Spleen (tissue), 11 donors: ENCODE measurements at regions not wholly inside any gene's neighbourhood (a gene's known extent, or its start where the extent isn't known, plus 50 kb on each side); places are given as distances from the start of the nearest gene placed in this dataset.
A peak's percentile ranks its signal among the peaks of the same experiment; 100 is the strongest.

ENCODE experiments used
- DNase-seq: peaks from one replicate; pipeline ENCODE4 v3.0.0-alpha.2; 2020
- H3K27ac ChIP-seq, 8 donors: fragments of 200-600 bp; sonication (generic) in 7 of 8; 1 replicate in 4 of 8; 2 replicates in 4 of 8; pipeline versions ENCODE4 v1.5.0 to v1.8.0; 2016 to 2021; ENCODE audit warnings: inconsistent platforms in 4 of 8, mild to moderate bottlenecking in 4 of 8, moderate library complexity in 1 of 8
- H3K27me3 ChIP-seq, 7 donors: fragments of 200-600 bp; sonication (generic) in 6 of 7; replicated peaks in 1 of 7; 1 replicate in 4 of 7; 2 replicates in 3 of 7; pipeline versions ENCODE4 v1.5.0 to v1.8.0; 2016 to 2021; ENCODE audit warnings: inconsistent platforms in 3 of 7, mild to moderate bottlenecking in 1 of 7
- H3K36me3 ChIP-seq, 6 donors: fragments of 200-600 bp; sonication (generic) in 5 of 6; 1 replicate in 4 of 6; 2 replicates in 2 of 6; pipeline versions ENCODE4 v1.5.0 to v1.8.0; 2016 to 2021; ENCODE audit warnings: inconsistent platforms in 2 of 6
- H3K4me1 ChIP-seq, 6 donors: fragments of 200-600 bp; sonication (generic) in 5 of 6; 1 replicate in 3 of 6; 2 replicates in 3 of 6; pipeline versions ENCODE4 v1.5.0 to v1.8.0; 2016 to 2021; ENCODE audit warnings: inconsistent platforms in 3 of 6
- H3K4me3 ChIP-seq, 8 donors: fragments of 200-600 bp; sonication (generic) in 7 of 8; 1 replicate in 4 of 8; 2 replicates in 4 of 8; pipeline versions ENCODE4 v1.5.0 to v1.8.0; 2016 to 2021; ENCODE audit warnings: inconsistent platforms in 4 of 8, mild to moderate bottlenecking in 4 of 8, moderate library complexity in 2 of 8
- H3K9me3 ChIP-seq, 8 donors: fragments of 200-600 bp; sonication (generic) in 7 of 8; 1 replicate in 4 of 8; 2 replicates in 4 of 8; pipeline versions ENCODE4 v1.5.0 to v1.8.0; 2016 to 2021; ENCODE audit warnings: inconsistent platforms in 4 of 8
- POLR2A ChIP-seq, 3 donors: fragments of 450-650 bp; IDR thresholded peaks; one replicate each; pipeline ENCODE4 v1.5.1; 2017; ENCODE audit warnings: antibody characterized with exemption in 3 of 3, mild to moderate bottlenecking in 1 of 3
- POLR2AphosphoS5 ChIP-seq, 3 donors: sonication (generic); formaldehyde crosslinking; IDR thresholded peaks; one replicate each; pipeline ENCODE4 v1.5.1; 2017; ENCODE audit warnings: antibody characterized with exemption in 3 of 3
- WGBS, 5 donors: extraction: QIAGEN DNeasy Blood & Tissue Kit in 3 of 5; methylation state at CpG; one replicate each; pipeline versions ENCODE4 v1.1.5 to v1.1.7; 2013 to 2018; 5-methylcytosine and 5-hydroxymethylcytosine counted together
- intact Hi-C: fragments of 100-400 bp; cut with DNase I; formaldehyde crosslinking; loops from one replicate; pipeline ENCODE4 v1.15.0; 2023; ENCODE audit warnings: low total_unique reads
- TF ChIP-seq, protein P1 (sequence below), 11 experiments: fragments of 200-600 bp in 7 of 11; fragments of 450-650 bp in 4 of 11; sonication (generic) in 4 of 11; IDR thresholded peaks in 8 of 11; conservative IDR thresholded peaks in 3 of 11; 1 replicate in 7 of 11; 2 replicates in 4 of 11; pipeline versions ENCODE4 v1.4.0 to v1.8.0; 2016 to 2021; ENCODE audit warnings: antibody characterized with exemption in 11 of 11, inconsistent platforms in 4 of 11, mild to moderate bottlenecking in 1 of 11
- donor health status: healthy with polysubstance abuse.
- donor health status: DM: no; HTN: no; CAD: no; lungs with moderate emphysema.
- donor health status: DM: no; HTN: no; CAD: no.
- donor health status: Bipolar disorder and iron deficiency.
- donor health status: healthy.
- donor health status: DM: no; HTN: no; CAD: no.
- donor health status: DM: yes; HTN: yes; CAD: no.

DNA sequence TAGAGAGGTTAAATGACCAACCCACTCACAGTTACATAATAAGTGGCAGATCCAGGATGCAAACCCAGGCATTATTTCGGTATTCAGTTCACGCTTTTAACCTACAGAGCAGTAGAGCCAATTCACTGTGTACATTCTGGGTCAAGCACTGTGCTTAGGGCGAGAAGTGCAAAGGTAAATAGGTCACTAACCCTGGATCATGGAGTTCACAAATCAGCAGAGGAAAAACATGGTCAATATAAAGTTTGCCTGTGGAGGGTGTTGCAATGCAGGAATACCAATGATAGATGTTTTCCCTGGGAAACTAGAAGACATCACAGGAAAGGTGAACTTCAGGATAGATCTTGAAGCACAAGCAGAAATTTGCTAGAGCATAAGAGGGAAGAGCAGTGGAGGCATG, 253.4 kb upstream of the NFIA start:
- TF ChIP-seq, protein P1, sequence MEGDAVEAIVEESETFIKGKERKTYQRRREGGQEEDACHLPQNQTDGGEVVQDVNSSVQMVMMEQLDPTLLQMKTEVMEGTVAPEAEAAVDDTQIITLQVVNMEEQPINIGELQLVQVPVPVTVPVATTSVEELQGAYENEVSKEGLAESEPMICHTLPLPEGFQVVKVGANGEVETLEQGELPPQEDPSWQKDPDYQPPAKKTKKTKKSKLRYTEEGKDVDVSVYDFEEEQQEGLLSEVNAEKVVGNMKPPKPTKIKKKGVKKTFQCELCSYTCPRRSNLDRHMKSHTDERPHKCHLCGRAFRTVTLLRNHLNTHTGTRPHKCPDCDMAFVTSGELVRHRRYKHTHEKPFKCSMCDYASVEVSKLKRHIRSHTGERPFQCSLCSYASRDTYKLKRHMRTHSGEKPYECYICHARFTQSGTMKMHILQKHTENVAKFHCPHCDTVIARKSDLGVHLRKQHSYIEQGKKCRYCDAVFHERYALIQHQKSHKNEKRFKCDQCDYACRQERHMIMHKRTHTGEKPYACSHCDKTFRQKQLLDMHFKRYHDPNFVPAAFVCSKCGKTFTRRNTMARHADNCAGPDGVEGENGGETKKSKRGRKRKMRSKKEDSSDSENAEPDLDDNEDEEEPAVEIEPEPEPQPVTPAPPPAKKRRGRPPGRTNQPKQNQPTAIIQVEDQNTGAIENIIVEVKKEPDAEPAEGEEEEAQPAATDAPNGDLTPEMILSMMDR (IDR thresholded peaks at IDR 0.05 in 8 of 11, conservative IDR thresholded peaks at IDR 0.05 in 3 of 11) = no peak
- TF ChIP-seq POLR2AphosphoS5 (IDR thresholded peaks at IDR 0.05) = no peak
- no peak for TF ChIP-seq POLR2A (IDR thresholded peaks at IDR 0.05)
- DNase-seq = no peak
- WGBS, 5 donors = 89 to 98% (median 93%) methylated on average over 3 of the region's 3 CpGs
- intact Hi-C loops = no loop called here
- Histone ChIP-seq H3K4me1 (peaks cover 0 to 8% (median 3%) of the 10 kb centered on the region in 6 donors), H3K4me3 (no peak overlapping the region), H3K36me3 (no peaks in the 10 kb centered on the region), H3K27ac (no peak overlapping the region), H3K27me3 (no peaks in the 10 kb centered on the region), H3K9me3 (peaks cover 0 to 7% (median 0%) of the 10 kb centered on the region in 8 donors)

DNA sequence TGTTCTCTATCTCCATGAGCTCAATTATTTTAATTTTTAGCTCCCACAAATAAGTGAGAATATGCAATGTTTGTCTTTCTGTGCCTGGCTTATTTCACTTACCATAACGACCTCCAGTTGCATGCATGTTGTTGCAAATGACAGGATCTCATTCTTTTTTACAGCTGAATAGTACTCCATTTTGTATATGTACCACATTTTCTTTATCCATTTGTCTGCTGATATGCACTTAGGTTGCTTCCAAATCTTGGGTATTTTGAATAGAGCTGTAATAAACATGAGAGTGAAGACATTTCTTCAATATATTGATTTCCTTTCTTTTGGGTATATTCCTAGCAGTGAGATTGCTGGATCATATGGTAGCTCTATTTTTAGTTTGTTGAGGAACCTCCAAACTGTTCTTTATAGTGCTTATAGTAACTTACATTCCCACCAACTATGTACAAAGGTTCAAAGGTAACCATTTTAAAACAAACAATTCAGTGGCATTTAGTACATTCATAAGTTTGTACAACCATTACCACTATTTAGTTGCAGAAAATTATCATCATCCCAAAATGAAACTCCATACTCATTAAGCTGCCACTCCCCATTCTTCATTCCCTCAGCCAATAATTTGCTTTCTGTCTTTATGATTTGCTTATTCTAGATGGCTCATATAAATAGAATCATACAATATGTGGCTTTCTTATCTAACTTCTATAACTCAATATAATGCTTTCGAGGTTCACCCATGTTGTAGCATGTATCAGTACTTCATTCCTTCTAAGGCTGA, 255.9 kb upstream of the NFIA start:
- Histone ChIP-seq H3K4me3 (no peak overlapping the region), H3K27ac (peak overlapping the region in 5 of 8 donors; percentile 11 to 75 (median 53)), H3K27me3 (no peaks in the 10 kb centered on the region), H3K4me1 (no peaks in the 10 kb centered on the region), H3K9me3 (peaks cover 0 to 7% (median 0%) of the 10 kb centered on the region in 8 donors), H3K36me3 (no peaks in the 10 kb centered on the region)
- DNase-seq = no peak
- TF ChIP-seq, protein P1 (IDR thresholded peaks at IDR 0.05 in 8 of 11, conservative IDR thresholded peaks at IDR 0.05 in 3 of 11) = no peak
- no peak for TF ChIP-seq POLR2AphosphoS5 (IDR thresholded peaks at IDR 0.05)
- TF ChIP-seq POLR2A (IDR thresholded peaks at IDR 0.05) = no peak
- intact Hi-C loops = no loop called here
- WGBS, 5 donors = 80 to 93% (median 90%) methylated on average over 2 of the region's 2 CpGs

DNA sequence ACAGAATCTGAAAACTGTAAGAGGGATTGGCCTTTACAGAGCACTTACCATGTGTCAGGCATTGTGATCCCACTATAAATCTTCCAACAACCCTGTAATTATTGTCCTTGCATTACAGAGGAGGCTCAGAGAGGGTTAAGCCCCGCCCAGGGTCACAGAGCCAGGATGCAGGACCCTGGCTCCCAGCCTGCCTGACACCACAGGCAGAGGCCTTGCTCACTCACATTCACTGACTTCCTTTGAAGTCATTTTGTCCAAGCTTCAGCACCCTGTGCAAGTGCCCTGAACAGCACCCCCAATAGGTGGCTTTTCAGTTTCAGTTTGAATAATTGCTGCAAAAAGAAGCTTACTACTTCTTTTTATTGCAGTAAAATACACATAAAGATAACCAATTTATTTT, 256.8 kb upstream of the NFIA start:
- no peaks in the 10 kb centered on the region for H3K27me3 ChIP-seq
- H3K4me3 ChIP-seq = no peak overlapping the region
- no peaks in the 10 kb centered on the region for H3K36me3 ChIP-seq
- peaks cover 0 to 7% (median 0%) of the 10 kb centered on the region in 8 donors for H3K9me3 ChIP-seq
- TF ChIP-seq POLR2A (IDR thresholded peaks at IDR 0.05) (no peak), POLR2AphosphoS5 (IDR thresholded peaks at IDR 0.05) (peak; percentile 9 to 74 (median 68))
- TF ChIP-seq, protein P1 (IDR thresholded peaks at IDR 0.05 in 8 of 11, conservative IDR thresholded peaks at IDR 0.05 in 3 of 11) = peak in 7 of 11 experiments; percentile 13 to 43 (median 34)
- no peaks in the 10 kb centered on the region for H3K4me1 ChIP-seq
- H3K27ac ChIP-seq = peak overlapping the region; percentile 22 to 77 (median 74)
- 69 to 100% (median 70%) methylated on average over 1 of the region's 1 CpG for WGBS, 5 donors
- intact Hi-C loops = no loop called here
- peak; percentile 84 for DNase-seq

DNA sequence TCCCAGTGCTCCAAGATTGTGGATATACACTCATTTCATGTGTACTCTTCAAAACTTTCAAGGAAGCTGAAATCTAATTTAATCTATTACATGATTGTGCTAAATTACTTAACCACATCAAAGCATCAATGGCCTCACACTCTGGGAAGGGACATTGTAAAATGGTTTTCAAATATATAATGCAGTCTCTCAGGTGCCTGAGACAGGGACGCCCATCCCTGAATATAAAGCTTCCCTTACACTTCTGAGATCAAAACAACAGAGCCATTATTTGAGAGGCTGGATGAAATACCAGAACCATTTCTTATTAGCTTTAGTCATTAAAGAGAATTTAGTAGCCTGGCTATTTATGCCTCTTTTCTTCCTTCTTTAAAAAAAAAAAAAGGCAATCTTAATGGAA, 259.2 kb upstream of the NFIA start:
- WGBS, 5 donors = 81 to 93% (median 91%) methylated on average over 1 of the region's 1 CpG
- Histone ChIP-seq H3K9me3 (peaks cover 0 to 7% (median 0%) of the 10 kb centered on the region in 8 donors), H3K27ac (peak overlapping the region in 2 of 8 donors; percentile 51 to 74), H3K4me3 (no peak overlapping the region), H3K27me3 (no peaks in the 10 kb centered on the region), H3K4me1 (no peaks in the 10 kb centered on the region), H3K36me3 (no peaks in the 10 kb centered on the region)
- TF ChIP-seq, protein P1 (IDR thresholded peaks at IDR 0.05 in 8 of 11, conservative IDR thresholded peaks at IDR 0.05 in 3 of 11) = no peak
- TF ChIP-seq POLR2A (IDR thresholded peaks at IDR 0.05) = no peak
- no peak for DNase-seq
- intact Hi-C loops = no loop called here
